Loucy (cell line): ENCODE measurements at regions not wholly inside any gene's neighbourhood (a gene's known extent, or its start where the extent isn't known, plus 50 kb on each side); places are given as distances from the start of the nearest gene placed in this dataset.

Experiments used
- H2AFZ ChIP-seq: fragments of 200-600 bp; sonication (generic); 2 replicates; pipeline ENCODE4 v1.6.0; 2016; ENCODE audit warnings: antibody characterized with exemption, mild to moderate bottlenecking, low read length, moderate library complexity
- H3F3A ChIP-seq: fragments of 200-600 bp; 2 replicates; pipeline ENCODE4 v1.6.0; 2016; ENCODE audit warnings: antibody characterized with exemption, low read depth, mild to moderate bottlenecking
- H3K27me3 ChIP-seq: fragments of 200-600 bp; sonication (generic); 2 replicates; pipeline ENCODE4 v1.6.1; 2014; ENCODE audit warnings: low read length, mild to moderate bottlenecking; ENCODE audit not compliant: insufficient read depth, poor library complexity, severe bottlenecking
- H3K36me3 ChIP-seq: fragments of 200-600 bp; sonication (generic); 2 replicates; pipeline ENCODE4 v1.6.1; 2016; ENCODE audit warnings: low read length; ENCODE audit not compliant: insufficient read depth
- H3K4me1 ChIP-seq: fragments of 200-600 bp; sonication (generic); 2 replicates; pipeline ENCODE4 v1.5.1; 2014; ENCODE audit warnings: low read length, mild to moderate bottlenecking; ENCODE audit not compliant: insufficient read depth, poor library complexity, severe bottlenecking
- H3K4me2 ChIP-seq: fragments of 200-600 bp; sonication (generic); 2 replicates; pipeline ENCODE4 v1.6.0; 2014; ENCODE audit warnings: antibody characterized with exemption, low read length, low read depth, mild to moderate bottlenecking; ENCODE audit not compliant: poor library complexity, severe bottlenecking
- H3K4me3 ChIP-seq: fragments of 200-600 bp; sonication (generic); 2 replicates; pipeline ENCODE4 v1.5.1; 2014; ENCODE audit warnings: low read length, mild to moderate bottlenecking, mixed read lengths; ENCODE audit not compliant: poor library complexity, severe bottlenecking
- H3K79me2 ChIP-seq: fragments of 200-600 bp; sonication (generic); 2 replicates; pipeline ENCODE4 v1.6.1; 2014; ENCODE audit warnings: low read length; ENCODE audit not compliant: insufficient read depth
- H3K9ac ChIP-seq: fragments of 200-600 bp; sonication (generic); 2 replicates; pipeline ENCODE4 v1.6.0; 2014; ENCODE audit warnings: mild to moderate bottlenecking, low read depth, low read length, moderate library complexity; ENCODE audit not compliant: poor library complexity, severe bottlenecking
- H3K9me2 ChIP-seq: fragments of 200-600 bp; sonication (generic); replicated peaks from 2 replicates; pipeline ENCODE4 v1.6.1; 2016; ENCODE audit warnings: low read depth, low read length, mixed read lengths
- H3K9me3 ChIP-seq: fragments of 200-600 bp; sonication (generic); 2 replicates; pipeline ENCODE4 v1.6.1; 2014; ENCODE audit warnings: mild to moderate bottlenecking, antibody characterized with exemption, low read length, low read depth; ENCODE audit not compliant: insufficient read depth
- H4K20me1 ChIP-seq: fragments of 200-600 bp; sonication (generic); 2 replicates; pipeline ENCODE4 v1.6.0; 2014; ENCODE audit warnings: antibody characterized with exemption, low read length, mild to moderate bottlenecking; ENCODE audit not compliant: insufficient read depth, poor library complexity, severe bottlenecking
- EZH2phosphoT487 ChIP-seq: fragments of 200-600 bp; IDR thresholded peaks from 2 replicates; pipeline ENCODE4 v1.6.1; 2018; ENCODE audit warnings: antibody characterized with exemption, mild to moderate bottlenecking, moderate library complexity, borderline replicate concordance
- TF ChIP-seq, protein P1 (sequence below): fragments of 200-600 bp; sonication (generic); conservative IDR thresholded peaks from 2 replicates; pipeline ENCODE4 v1.5.1; 2014; ENCODE audit warnings: mild to moderate bottlenecking, antibody characterized with exemption, low read length

DNA sequence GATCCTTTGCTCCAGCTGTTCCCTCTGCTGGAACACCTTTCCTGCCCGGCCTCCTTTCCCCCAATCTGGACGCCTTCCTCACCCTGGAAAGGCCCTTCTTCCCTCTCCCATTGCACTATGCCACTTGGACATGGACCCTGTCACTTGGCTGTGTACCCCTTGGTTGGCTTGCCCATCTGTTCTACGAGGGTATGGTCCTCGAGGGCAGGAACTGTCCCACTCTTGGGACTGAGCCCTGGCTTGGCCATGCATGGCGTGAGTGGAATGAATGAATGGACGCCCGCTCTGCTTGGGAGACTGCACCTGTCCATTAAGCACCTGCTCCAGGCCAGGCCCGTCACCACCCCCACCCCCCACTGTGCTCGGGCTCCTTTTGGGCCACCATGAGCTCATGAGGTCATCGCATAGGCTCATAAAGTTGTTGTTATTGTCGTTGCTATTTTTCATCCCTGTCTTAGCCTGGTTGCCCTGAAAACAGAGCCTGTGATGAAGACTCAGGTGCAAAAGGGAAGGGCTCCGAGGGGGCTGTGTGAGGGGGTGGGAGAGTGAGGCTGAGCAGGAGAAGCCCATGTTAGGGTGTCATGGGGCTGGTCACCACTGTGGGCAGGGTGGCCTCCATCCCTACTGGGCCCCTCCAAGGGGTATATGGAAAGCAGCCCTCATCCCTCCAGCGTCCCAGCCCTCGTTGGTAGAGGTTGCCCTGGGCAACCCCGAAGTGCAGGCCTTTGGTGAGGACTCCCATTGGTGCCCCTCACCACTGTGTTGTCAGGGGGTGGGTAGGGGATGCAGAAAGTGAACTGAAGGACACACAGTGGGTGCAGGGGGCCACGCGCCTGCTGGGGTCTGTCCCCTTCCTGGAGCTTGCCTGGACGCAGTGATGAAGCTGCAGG is 57.2 kb upstream of the IER5L start:
- Histone ChIP-seq H3F3A (no peaks in the 10 kb centered on the region), H3K4me3 (no peak overlapping the region), H3K4me1 (peaks cover 5% of the 10 kb centered on the region), H2AFZ (no peak overlapping the region), H4K20me1 (no peaks in the 10 kb centered on the region), H3K9me2 (no peaks in the 10 kb centered on the region), H3K9me3 (no peaks in the 10 kb centered on the region), H3K9ac (no peak overlapping the region), H3K4me2 (peak overlapping the region; percentile 31), H3K79me2 (no peaks in the 10 kb centered on the region), H3K36me3 (no peaks in the 10 kb centered on the region), H3K27me3 (no peaks in the 10 kb centered on the region)
- TF ChIP-seq, protein P1, sequence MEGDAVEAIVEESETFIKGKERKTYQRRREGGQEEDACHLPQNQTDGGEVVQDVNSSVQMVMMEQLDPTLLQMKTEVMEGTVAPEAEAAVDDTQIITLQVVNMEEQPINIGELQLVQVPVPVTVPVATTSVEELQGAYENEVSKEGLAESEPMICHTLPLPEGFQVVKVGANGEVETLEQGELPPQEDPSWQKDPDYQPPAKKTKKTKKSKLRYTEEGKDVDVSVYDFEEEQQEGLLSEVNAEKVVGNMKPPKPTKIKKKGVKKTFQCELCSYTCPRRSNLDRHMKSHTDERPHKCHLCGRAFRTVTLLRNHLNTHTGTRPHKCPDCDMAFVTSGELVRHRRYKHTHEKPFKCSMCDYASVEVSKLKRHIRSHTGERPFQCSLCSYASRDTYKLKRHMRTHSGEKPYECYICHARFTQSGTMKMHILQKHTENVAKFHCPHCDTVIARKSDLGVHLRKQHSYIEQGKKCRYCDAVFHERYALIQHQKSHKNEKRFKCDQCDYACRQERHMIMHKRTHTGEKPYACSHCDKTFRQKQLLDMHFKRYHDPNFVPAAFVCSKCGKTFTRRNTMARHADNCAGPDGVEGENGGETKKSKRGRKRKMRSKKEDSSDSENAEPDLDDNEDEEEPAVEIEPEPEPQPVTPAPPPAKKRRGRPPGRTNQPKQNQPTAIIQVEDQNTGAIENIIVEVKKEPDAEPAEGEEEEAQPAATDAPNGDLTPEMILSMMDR: no peak

DNA sequence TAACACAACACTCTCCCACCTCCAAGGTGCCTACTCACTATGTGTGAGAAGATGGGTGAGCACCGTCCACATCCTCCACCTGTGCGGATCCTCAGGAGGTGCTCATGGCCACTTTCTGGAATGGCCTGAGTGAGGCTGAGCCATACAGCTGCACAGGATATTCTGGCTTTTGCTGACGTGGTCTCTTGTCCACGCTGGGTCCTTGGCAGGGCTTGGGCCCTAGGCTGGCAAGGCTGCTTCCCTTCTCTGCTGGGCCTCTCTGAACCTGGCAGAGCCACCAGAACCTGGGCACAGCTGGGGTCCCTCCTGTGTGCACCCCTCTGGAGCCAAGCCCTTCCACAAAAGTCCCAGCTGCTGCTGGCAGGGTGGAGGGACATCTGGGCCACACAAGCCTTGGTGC is 56.4 kb upstream of the IER5L start:
- no peak overlapping the region for H3K4me2 ChIP-seq
- no peaks in the 10 kb centered on the region for H3K36me3 ChIP-seq
- no peaks in the 10 kb centered on the region for H3F3A ChIP-seq
- no peak overlapping the region for H3K9ac ChIP-seq
- H3K9me2 ChIP-seq: no peaks in the 10 kb centered on the region
- no peaks in the 10 kb centered on the region for H3K79me2 ChIP-seq
- H2AFZ ChIP-seq: no peak overlapping the region
- no peaks in the 10 kb centered on the region for H3K27me3 ChIP-seq
- no peak overlapping the region for H3K4me3 ChIP-seq
- TF ChIP-seq EZH2phosphoT487: no peak
- TF ChIP-seq, protein P1: no peak
- H4K20me1 ChIP-seq: no peaks in the 10 kb centered on the region
- H3K4me1 ChIP-seq: peaks cover 5% of the 10 kb centered on the region
- H3K9me3 ChIP-seq: no peaks in the 10 kb centered on the region

DNA sequence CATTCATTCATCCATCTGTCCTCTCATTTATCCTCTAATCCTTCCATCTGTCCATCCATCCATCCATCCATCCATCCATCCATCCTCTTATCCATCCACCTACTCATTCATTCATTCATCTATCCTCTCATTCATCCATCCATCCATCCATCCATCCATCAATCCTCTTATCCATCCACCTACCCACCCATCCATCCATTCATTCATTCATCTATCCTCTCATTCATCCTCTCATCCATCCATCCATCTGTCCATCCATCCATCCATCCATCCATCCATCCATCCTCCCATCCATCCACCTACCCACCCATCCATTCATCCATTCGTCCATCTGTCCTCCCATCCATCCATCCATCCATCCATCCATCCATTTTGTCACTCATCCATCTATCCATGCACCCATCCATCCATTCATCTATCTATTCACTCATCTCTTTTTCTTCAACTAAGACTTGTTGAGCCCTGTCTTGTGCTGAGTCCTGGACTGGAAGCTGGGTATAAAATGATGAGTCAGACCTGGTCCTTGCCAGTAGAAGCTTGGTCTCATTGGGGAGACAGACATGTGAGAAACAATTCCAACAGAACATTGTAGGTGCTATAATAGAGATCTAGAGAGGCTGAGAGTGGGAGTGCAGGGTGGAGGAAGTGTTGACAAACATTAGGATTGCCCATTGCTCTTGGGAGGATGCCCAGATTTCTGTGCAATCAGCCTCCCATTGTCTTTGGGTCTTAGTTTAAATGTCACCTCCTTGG is 55.0 kb upstream of the IER5L start:
- no peaks in the 10 kb centered on the region for H4K20me1 ChIP-seq
- H2AFZ ChIP-seq: no peak overlapping the region
- H3K4me3 ChIP-seq: no peak overlapping the region
- H3K27me3 ChIP-seq: no peaks in the 10 kb centered on the region
- H3K9me2 ChIP-seq: no peaks in the 10 kb centered on the region
- no peaks in the 10 kb centered on the region for H3K79me2 ChIP-seq
- H3K4me2 ChIP-seq: no peak overlapping the region
- no peaks in the 10 kb centered on the region for H3K36me3 ChIP-seq
- no peak overlapping the region for H3K9ac ChIP-seq
- H3F3A ChIP-seq: no peaks in the 10 kb centered on the region
- peaks cover 5% of the 10 kb centered on the region for H3K4me1 ChIP-seq
- no peaks in the 10 kb centered on the region for H3K9me3 ChIP-seq
- TF ChIP-seq EZH2phosphoT487: no peak
- TF ChIP-seq, protein P1: no peak
